ENCODE measurements at regions not wholly inside any gene's neighbourhood (a gene's known extent, or its start where the extent isn't known, plus 50 kb on each side); places are given as distances from the start of the nearest gene placed in this dataset.

- TF ChIP-seq CTCF (IDR thresholded peaks at IDR 0.05) = no peak
- TF ChIP-seq POLR2AphosphoS5 (IDR thresholded peaks at IDR 0.05; ENCODE audit: low read depth, low read length) = no peak
- TF ChIP-seq TCF7L2 (IDR thresholded peaks at IDR 0.05; ENCODE audit: low read depth, low read length) = no peak
These were observed 1065.2 kb downstream of the ZPLD1 start for GRCh38 chr3:103499967-103500366.
